Midbrain (tissue), 1 donor: ENCODE measurements at regions not wholly inside any gene's neighbourhood (a gene's known extent, or its start where the extent isn't known, plus 50 kb on each side); places are given as distances from the start of the nearest gene placed in this dataset.
A peak's percentile ranks its signal among the peaks of the same experiment; 100 is the strongest.

Experiments used
- DNase-seq: peaks from one replicate; lab custom pipeline; 2025; lab: John Stamatoyannopoulos, UW

GRCh38 chr7:54701982-54702381 lies 57.0 kb downstream of the SEC61G start:
- DNase-seq: no peak

- no peak for DNase-seq
These were observed 59.3 kb downstream of the SEC61G start for GRCh38 chr7:54699715-54700114.

GRCh38 chr7:54697659-54698186 lies 61.3 kb downstream of the SEC61G start:
- no peak for DNase-seq

GRCh38 chr7:54690892-54691291 lies 68.1 kb downstream of the SEC61G start:
- no peak for DNase-seq

GRCh38 chr7:54690050-54690443 lies 69.0 kb downstream of the SEC61G start:
- no peak for DNase-seq

GRCh38 chr7:54689394-54690049 lies 69.5 kb downstream of the SEC61G start:
- no peak for DNase-seq

GRCh38 chr7:54687462-54688212 lies 71.4 kb downstream of the SEC61G start:
- DNase-seq: no peak

- DNase-seq: no peak
These were observed 78.5 kb downstream of the SEC61G start for GRCh38 chr7:54680377-54681005.

- DNase-seq: no peak
These were observed 79.6 kb downstream of the SEC61G start for GRCh38 chr7:54679490-54679817.

GRCh38 chr7:54678763-54679489 lies 80.1 kb downstream of the SEC61G start:
- no peak for DNase-seq

GRCh38 chr7:54674891-54675290 lies 84.1 kb downstream of the SEC61G start:
- no peak for DNase-seq

GRCh38 chr7:54672519-54672918 lies 86.5 kb downstream of the SEC61G start:
- no peak for DNase-seq

GRCh38 chr7:54664235-54665228 lies 94.5 kb downstream of the SEC61G start:
- peak; percentile 71 for DNase-seq

GRCh38 chr7:54663603-54664234 lies 95.3 kb downstream of the SEC61G start:
- DNase-seq: no peak

GRCh38 chr7:54663186-54663585 lies 95.8 kb downstream of the SEC61G start:
- DNase-seq: no peak

- no peak for DNase-seq
These were observed 96.3 kb downstream of the SEC61G start for GRCh38 chr7:54662701-54663100.

- no peak for DNase-seq
These were observed 105.1 kb downstream of the SEC61G start for GRCh38 chr7:54653905-54654304.

GRCh38 chr7:54643064-54643463 lies 100.9 kb downstream of the VSTM2A start:
- no peak for DNase-seq

GRCh38 chr7:54637712-54638396 lies 95.7 kb downstream of the VSTM2A start:
- DNase-seq: no peak

- no peak for DNase-seq
These were observed 90.5 kb downstream of the VSTM2A start for GRCh38 chr7:54632696-54633095.
